K562 (cell line): ENCODE measurements at regions not wholly inside any gene's neighbourhood (a gene's known extent, or its start where the extent isn't known, plus 50 kb on each side); places are given as distances from the start of the nearest gene placed in this dataset.

ENCODE experiments used
- ATAC-seq: fragments of 200-7000 bp; cut with Tn5 transposase; 3 replicates; pipeline ENCODE4 v1.9.1; 2020; ENCODE audit warnings: moderate library complexity
- BruUV-seq: library from RNA; stranded (reverse); fragments of 400-500 nt; replicated peaks from 2 replicates; lab custom pipeline; 2021; lab: Mats Ljungman, UMichigan
- CTCF ChIA-PET: fragments of 300-600 bp; formaldehyde crosslinking; extraction: SDS; loops from one replicate; lab custom pipeline; 2021; ENCODE audit warnings: low intra/inter-chr PET ratio; lab: Yijun Ruan, JAX
- POLR2A ChIA-PET: fragments of 300-600, 350-650 bp; sonication (Branson Sonifier 250); formaldehyde crosslinking; extraction: SDS; loops from one replicate; lab custom pipeline; 2021; ENCODE audit warnings: antibody characterized with exemption, inconsistent platforms; lab: Yijun Ruan, JAX
- DNase-seq, 4 experiments: peaks; one replicate each; pipeline versions ENCODE4 v3.0.0 to v3.0.0-alpha.2; 2011 to 2018; ENCODE audit warnings: low spot score in 3 of 4, mixed read lengths in 3 of 4; ENCODE audit errors: extremely low read depth in 1 of 4
- FAIRE-seq: peaks from 2 replicates; lab custom pipeline; 2011; peaks lifted over from hg19 to GRCh38; lab: Jason Lieb, UNC
- H2AFZ ChIP-seq: 2 replicates; pipeline ENCODE4 v1.6.0; 2011; ENCODE audit warnings: low read depth, low read length, control low read depth, inconsistent platforms
- H3K27ac ChIP-seq: fragments of 200-600 bp; 3 replicates; pipeline ENCODE4 v1.8.0; 2011; ENCODE audit warnings: low read depth, mild to moderate bottlenecking, control low read depth, inconsistent platforms, low read length, moderate library complexity, mixed read lengths; ENCODE audit errors: extremely low read depth
- H3K27me3 ChIP-seq, 2 experiments: fragments of 300-600 bp in 1 of 2; 2 replicates in 1 of 2; 3 replicates in 1 of 2; pipeline versions ENCODE4 v1.6.0 to v1.8.0; 2011; ENCODE audit warnings: inconsistent platforms in 2 of 2, low read length in 2 of 2, mild to moderate bottlenecking in 1 of 2, mixed read lengths in 1 of 2, moderate library complexity in 1 of 2; ENCODE audit not compliant: control insufficient read depth in 2 of 2, insufficient read depth in 2 of 2
- H3K36me3 ChIP-seq: fragments of 300-600 bp; 3 replicates; pipeline ENCODE4 v1.8.0; 2011; ENCODE audit warnings: mild to moderate bottlenecking, low read length, inconsistent platforms; ENCODE audit not compliant: control insufficient read depth, insufficient read depth
- H3K4me1 ChIP-seq, 2 experiments: fragments of 200-600 bp in 1 of 2; replicated peaks in 1 of 2; 2 replicates in 1 of 2; 3 replicates in 1 of 2; pipeline versions ENCODE4 v1.5.1 to v1.8.0; 2011; ENCODE audit warnings: inconsistent platforms in 2 of 2, low read length in 2 of 2, mild to moderate bottlenecking in 1 of 2, mixed read lengths in 1 of 2, moderate library complexity in 1 of 2; ENCODE audit not compliant: control insufficient read depth in 2 of 2, insufficient read depth in 2 of 2
- H3K4me2 ChIP-seq: 2 replicates; pipeline ENCODE4 v1.6.1; 2011; ENCODE audit warnings: low read length, control low read depth, inconsistent platforms, mixed read lengths; ENCODE audit not compliant: insufficient read depth
- H3K4me3 ChIP-seq: fragments of 200-600 bp; sonication (generic), shearing (Covaris generic); 2 replicates; pipeline ENCODE4 v1.5.1; 2016; ENCODE audit warnings: control low read depth, inconsistent platforms
- H3K79me2 ChIP-seq: fragments of 200-600 bp; 3 replicates; pipeline ENCODE4 v1.8.0; 2011; ENCODE audit warnings: low read length, inconsistent platforms; ENCODE audit not compliant: control insufficient read depth, insufficient read depth
- H3K9ac ChIP-seq, 2 experiments: 2 replicates each; pipeline versions ENCODE4 v1.6.0 to v1.6.1; 2011; ENCODE audit warnings: low read depth in 2 of 2, low read length in 2 of 2, control low read depth in 1 of 2, inconsistent platforms in 1 of 2, mild to moderate bottlenecking in 1 of 2, mixed read lengths in 1 of 2; ENCODE audit not compliant: insufficient read depth in 1 of 2
- H3K9me1 ChIP-seq: one replicate; pipeline ENCODE4 v1.6.0; 2011; ENCODE audit warnings: inconsistent platforms, mild to moderate bottlenecking, low read length, moderate library complexity; ENCODE audit not compliant: control insufficient read depth, insufficient read depth
- H3K9me3 ChIP-seq: replicated peaks from 2 replicates; pipeline ENCODE4 v1.5.1; 2011; ENCODE audit warnings: low read depth, low read length, inconsistent platforms; ENCODE audit not compliant: control insufficient read depth, insufficient read depth
- H4K20me1 ChIP-seq: replicated peaks from 2 replicates; pipeline ENCODE4 v1.6.1; 2011; ENCODE audit warnings: low read length, inconsistent platforms, mixed read lengths; ENCODE audit not compliant: control insufficient read depth, insufficient read depth
- CUX1 ChIP-seq: fragments of 200-800 bp; sonication (Bioruptor generic); IDR thresholded peaks from 2 replicates; pipeline ENCODE4 v1.6.1; 2016; ENCODE audit warnings: missing genetic modification characterization, missing compliant biosample characterization
- KAT7 ChIP-seq: sonication (generic); formaldehyde crosslinking; IDR thresholded peaks from 2 replicates; pipeline ENCODE4 v1.8.0; 2022; ENCODE audit warnings: missing genetic modification reagents, mild to moderate bottlenecking, borderline replicate concordance
- ZBTB2 ChIP-seq: fragments of 450-650 bp; IDR thresholded peaks from 2 replicates; pipeline ENCODE4 v1.6.1; 2016; ENCODE audit warnings: antibody characterized with exemption
- WGBS: fragments of 100-300 bp; shearing (Covaris generic); methylation state at CpG from one replicate; pipeline ENCODE4 v1.1.6; 2016; ENCODE audit warnings: low coverage, mixed read lengths; ENCODE audit not compliant: insufficient coverage; ENCODE audit errors: missing lambda C conversion rate; 5-methylcytosine and 5-hydroxymethylcytosine counted together
- in situ Hi-C: fragments of 300-500 bp; cut with MboI; formaldehyde crosslinking; loops from 4 replicates; pipeline ENCODE4 v1.15.0; 2018; ENCODE audit warnings: inconsistent platforms, mixed read lengths
- intact Hi-C: fragments of 100-400 bp; cut with micrococcal nuclease; formaldehyde crosslinking; loops from 2 replicates; pipeline ENCODE4 v1.14.2; 2022

GRCh38 chr7:97659363-97660045 is 72.4 kb upstream of the TAC1 start:
- no peaks in the 10 kb centered on the region for H3K4me1 ChIP-seq
- CTCF ChIA-PET, result no interaction called here
- FAIRE-seq, result no peak

More at GRCh38 chr7:97659363-97660045, 72.4 kb upstream of the TAC1 start:
- H3K9ac ChIP-seq, result no peak overlapping the region
- H3K9me1 ChIP-seq, result no peaks in the 10 kb centered on the region
- H3K9me3 ChIP-seq, result no peaks in the 10 kb centered on the region
- WGBS, result 1% methylated on average over 3 of the region's 3 CpGs
- no peak overlapping the region for H2AFZ ChIP-seq
- no peak for TF ChIP-seq ZBTB2
- TF ChIP-seq KAT7 (CRISPR knock-in tag), result no peak
- no peak for TF ChIP-seq CUX1 (CRISPR knock-in tag)
- H3K27me3 ChIP-seq, result no peaks in the 10 kb centered on the region
- POLR2A ChIA-PET, result no interaction called here
- no peak overlapping the region for H3K4me2 ChIP-seq
- in situ Hi-C loops, result no loop called here
- no TSS peak for BruUV-seq
- H3K79me2 ChIP-seq, result no peaks in the 10 kb centered on the region
- H3K27ac ChIP-seq, result no peak overlapping the region
- ATAC-seq, result no peak
- no peak overlapping the region for H3K4me3 ChIP-seq
- no peaks in the 10 kb centered on the region for H3K36me3 ChIP-seq
- H4K20me1 ChIP-seq, result no peaks in the 10 kb centered on the region
- no peak for DNase-seq
- intact Hi-C loops, result no loop called here
